BE2C (cell line): ENCODE measurements at regions not wholly inside any gene's neighbourhood (a gene's known extent, or its start where the extent isn't known, plus 50 kb on each side); places are given as distances from the start of the nearest gene placed in this dataset.

ENCODE experiments used
- DNase-seq: peaks from one replicate; pipeline ENCODE4 v3.0.0-alpha.2; 2020
- H3K27me3 ChIP-seq: fragments of 250-450 bp; sonication (Bioruptor Pico); 2 replicates; pipeline ENCODE4 v1.5.1; 2020; ENCODE audit warnings: mild to moderate bottlenecking
- H3K36me3 ChIP-seq: fragments of 250-450 bp; sonication (Bioruptor Pico); 2 replicates; pipeline ENCODE4 v1.5.1; 2020; ENCODE audit warnings: mild to moderate bottlenecking
- H3K4me1 ChIP-seq: fragments of 250-450 bp; sonication (Bioruptor Pico); 2 replicates; pipeline ENCODE4 v1.5.1; 2020
- H3K4me3 ChIP-seq: 2 replicates; pipeline ENCODE4 v1.5.1; 2011; ENCODE audit warnings: low read depth, low read length
- H3K9me3 ChIP-seq: fragments of 250-450 bp; sonication (Bioruptor Pico); 2 replicates; pipeline ENCODE4 v1.5.1; 2020
- TF ChIP-seq, protein P1 (sequence below): IDR thresholded peaks from 2 replicates; pipeline ENCODE4 v1.5.1; 2012; ENCODE audit warnings: mild to moderate bottlenecking, low read depth, low read length

DNA sequence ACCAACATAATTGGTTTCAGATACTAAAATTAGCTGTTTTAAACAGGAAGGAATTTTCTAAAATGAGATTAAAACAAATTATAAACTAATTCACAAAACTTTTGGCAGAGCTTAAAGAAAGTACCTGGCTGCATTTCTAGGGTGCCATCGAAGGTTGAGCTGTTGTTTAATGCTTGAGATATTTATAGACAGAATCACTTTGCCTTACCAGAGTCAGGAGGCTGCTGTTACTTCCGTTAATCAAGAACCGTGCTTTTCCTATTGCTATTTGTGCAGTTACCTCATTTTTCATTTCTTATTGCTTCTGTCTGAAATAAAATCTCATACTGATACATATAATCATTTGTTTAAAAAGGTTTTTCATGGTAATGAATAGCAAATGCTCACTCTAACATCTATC is 242.9 kb downstream of the TECRL start:
- Histone ChIP-seq H3K4me3 (no peak overlapping the region), H3K36me3 (no peaks in the 10 kb centered on the region), H3K27me3 (no peaks in the 10 kb centered on the region), H3K9me3 (no peaks in the 10 kb centered on the region), H3K4me1 (no peaks in the 10 kb centered on the region)
- TF ChIP-seq, protein P1, sequence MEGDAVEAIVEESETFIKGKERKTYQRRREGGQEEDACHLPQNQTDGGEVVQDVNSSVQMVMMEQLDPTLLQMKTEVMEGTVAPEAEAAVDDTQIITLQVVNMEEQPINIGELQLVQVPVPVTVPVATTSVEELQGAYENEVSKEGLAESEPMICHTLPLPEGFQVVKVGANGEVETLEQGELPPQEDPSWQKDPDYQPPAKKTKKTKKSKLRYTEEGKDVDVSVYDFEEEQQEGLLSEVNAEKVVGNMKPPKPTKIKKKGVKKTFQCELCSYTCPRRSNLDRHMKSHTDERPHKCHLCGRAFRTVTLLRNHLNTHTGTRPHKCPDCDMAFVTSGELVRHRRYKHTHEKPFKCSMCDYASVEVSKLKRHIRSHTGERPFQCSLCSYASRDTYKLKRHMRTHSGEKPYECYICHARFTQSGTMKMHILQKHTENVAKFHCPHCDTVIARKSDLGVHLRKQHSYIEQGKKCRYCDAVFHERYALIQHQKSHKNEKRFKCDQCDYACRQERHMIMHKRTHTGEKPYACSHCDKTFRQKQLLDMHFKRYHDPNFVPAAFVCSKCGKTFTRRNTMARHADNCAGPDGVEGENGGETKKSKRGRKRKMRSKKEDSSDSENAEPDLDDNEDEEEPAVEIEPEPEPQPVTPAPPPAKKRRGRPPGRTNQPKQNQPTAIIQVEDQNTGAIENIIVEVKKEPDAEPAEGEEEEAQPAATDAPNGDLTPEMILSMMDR, result no peak
- DNase-seq, result no peak

DNA sequence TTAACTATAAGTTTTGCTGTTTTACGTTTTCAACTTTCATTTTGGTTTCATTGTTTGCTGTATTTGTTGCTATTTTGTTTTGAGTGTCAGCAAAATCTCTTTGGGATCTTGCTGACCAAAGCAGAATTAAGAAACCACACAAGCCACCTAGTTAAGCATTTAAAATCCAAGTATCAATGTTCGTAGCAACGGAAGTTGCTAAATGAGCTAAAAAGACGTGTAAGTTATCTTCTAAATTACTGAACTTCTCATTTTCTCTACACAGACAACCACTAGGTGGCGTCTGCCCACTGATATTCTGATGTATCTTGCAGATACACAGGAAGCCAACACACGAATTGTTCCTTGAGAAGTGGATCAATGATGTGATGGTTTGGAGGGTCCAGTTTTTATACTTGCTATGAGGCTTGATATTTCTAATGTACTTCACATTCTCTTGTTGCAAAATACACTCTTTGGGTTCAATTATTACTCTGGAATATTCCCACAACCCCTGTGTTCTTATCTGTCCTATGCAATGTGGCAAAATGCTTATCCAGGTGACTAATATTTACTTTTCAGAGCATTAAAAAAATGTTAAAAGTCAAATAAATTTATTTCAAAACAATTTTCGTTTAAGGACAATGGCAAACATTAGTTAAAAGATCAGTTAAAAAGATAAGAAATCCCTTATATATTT is 250.5 kb downstream of the TECRL start:
- peak overlapping the region; percentile 54 for H3K4me3 ChIP-seq

DNA sequence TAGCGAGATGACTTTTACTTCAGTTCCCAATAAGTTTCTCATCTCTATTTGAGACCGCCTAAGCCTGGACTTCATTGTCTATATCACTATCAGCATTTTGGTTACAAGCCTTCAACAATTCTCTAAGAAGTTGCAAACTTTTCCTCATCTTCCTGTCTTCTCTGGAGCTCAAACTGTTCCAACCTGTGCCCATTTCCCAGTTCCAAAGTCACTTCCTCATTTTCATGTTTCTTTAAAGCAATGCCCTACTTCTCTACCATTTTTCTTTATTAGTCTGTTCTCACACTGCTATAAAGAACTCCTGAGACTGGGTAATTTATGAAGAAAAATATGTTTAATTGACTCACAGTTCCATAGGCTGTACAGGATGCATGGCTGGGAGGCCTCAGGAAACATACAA is 251.9 kb downstream of the TECRL start:
- no peaks in the 10 kb centered on the region for H3K36me3 ChIP-seq
- H3K4me3 ChIP-seq, result no peak overlapping the region
- no peaks in the 10 kb centered on the region for H3K9me3 ChIP-seq
- H3K4me1 ChIP-seq, result no peaks in the 10 kb centered on the region
- no peaks in the 10 kb centered on the region for H3K27me3 ChIP-seq
- DNase-seq, result no peak
- TF ChIP-seq, protein P1, result no peak

More for the DNA sequence above, 250.5 kb downstream of the TECRL start:
- H3K36me3 ChIP-seq, result no peaks in the 10 kb centered on the region
- H3K4me1 ChIP-seq, result no peaks in the 10 kb centered on the region
- no peaks in the 10 kb centered on the region for H3K9me3 ChIP-seq
- TF ChIP-seq, protein P1, result peak; percentile 90
- DNase-seq, result peak; percentile 74
- H3K27me3 ChIP-seq, result no peaks in the 10 kb centered on the region

DNA sequence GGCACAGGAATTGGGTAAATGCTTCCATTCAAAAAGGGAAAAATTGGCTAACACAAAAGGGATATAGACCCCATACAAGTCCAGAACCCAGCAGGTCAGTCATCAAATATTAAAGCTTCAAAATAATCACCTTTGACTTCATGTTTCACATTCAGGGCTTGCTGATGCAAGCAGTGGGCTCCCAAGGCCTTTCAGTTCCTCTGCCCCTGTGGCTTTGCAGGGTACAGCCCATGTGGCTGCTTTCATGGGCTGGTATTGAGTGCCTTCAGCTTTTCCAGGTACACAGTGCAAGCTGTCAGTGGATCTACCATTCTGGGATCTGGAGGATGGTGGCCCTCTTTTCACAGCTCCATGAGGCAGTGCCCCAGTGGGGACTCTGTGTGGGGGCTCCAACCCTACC is 253.0 kb downstream of the TECRL start:
- no peaks in the 10 kb centered on the region for H3K9me3 ChIP-seq
- no peak for DNase-seq
- no peaks in the 10 kb centered on the region for H3K27me3 ChIP-seq
- TF ChIP-seq, protein P1, result no peak
- no peaks in the 10 kb centered on the region for H3K36me3 ChIP-seq
- H3K4me3 ChIP-seq, result no peak overlapping the region
- no peaks in the 10 kb centered on the region for H3K4me1 ChIP-seq

DNA sequence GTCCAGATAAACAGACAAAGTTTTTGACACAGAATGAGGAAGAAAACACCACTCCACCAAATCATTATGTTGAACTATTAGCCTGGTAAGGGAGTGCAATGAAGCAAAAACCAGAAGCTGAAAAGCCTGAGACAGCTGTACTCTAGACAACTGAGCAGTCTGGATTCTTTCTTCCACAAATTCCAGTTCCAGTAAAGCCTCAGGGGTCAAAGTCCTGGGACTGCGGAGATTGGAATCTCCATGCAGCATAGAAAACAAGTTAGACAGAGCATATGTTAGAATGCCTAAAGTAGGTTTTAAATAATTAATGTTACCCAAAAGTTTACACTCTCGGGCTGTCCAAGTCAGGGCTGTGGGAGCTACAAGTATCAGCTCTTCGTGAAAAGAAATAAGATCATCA is 263.2 kb downstream of the TECRL start:
- no peaks in the 10 kb centered on the region for H3K36me3 ChIP-seq
- no peak for DNase-seq
- H3K4me3 ChIP-seq, result no peak overlapping the region
- H3K9me3 ChIP-seq, result no peaks in the 10 kb centered on the region
- no peaks in the 10 kb centered on the region for H3K27me3 ChIP-seq
- no peaks in the 10 kb centered on the region; the same call in 1 of the 2 replicates for H3K4me1 ChIP-seq
- TF ChIP-seq, protein P1, result no peak

DNA sequence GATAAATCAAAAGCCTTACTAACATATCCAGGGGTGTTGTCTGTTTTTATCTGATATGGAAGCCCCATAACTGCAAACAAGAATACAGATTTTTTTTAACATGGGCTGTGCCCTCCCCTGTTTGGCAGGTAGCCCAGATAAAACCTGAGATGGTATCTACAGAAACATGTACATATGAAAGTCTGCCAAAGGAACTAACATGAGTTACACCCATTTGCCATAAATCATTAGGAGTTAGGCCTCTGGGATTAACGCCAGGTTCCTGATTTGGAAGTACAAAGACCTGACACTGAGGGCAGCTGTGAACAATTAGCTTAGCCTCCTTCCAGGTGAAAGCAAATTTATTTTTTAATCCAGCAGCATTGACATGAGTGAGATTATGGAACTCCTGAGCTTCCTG is 264.3 kb downstream of the TECRL start:
- DNase-seq, result peak; percentile 24
- H3K9me3 ChIP-seq, result no peaks in the 10 kb centered on the region
- TF ChIP-seq, protein P1, result no peak
- no peaks in the 10 kb centered on the region for H3K36me3 ChIP-seq
- H3K27me3 ChIP-seq, result no peaks in the 10 kb centered on the region
- H3K4me3 ChIP-seq, result no peak overlapping the region
- no peaks in the 10 kb centered on the region; the same call in 1 of the 2 replicates for H3K4me1 ChIP-seq
